Tibial nerve (tissue), 4 donors: ENCODE measurements at regions not wholly inside any gene's neighbourhood (a gene's known extent, or its start where the extent isn't known, plus 50 kb on each side); places are given as distances from the start of the nearest gene placed in this dataset.

Experiments used
- CTCF ChIP-seq, 5 experiments: fragments of 200-600 bp in 3 of 5; fragments of 450-650 bp in 2 of 5; sonication (generic) in 3 of 5; IDR thresholded peaks; one replicate each; pipeline ENCODE4 v1.5.1; 2016 to 2019; ENCODE audit warnings: antibody characterized with exemption in 5 of 5, mild to moderate bottlenecking in 3 of 5, moderate library complexity in 2 of 5
- EP300 ChIP-seq, 2 donors: sonication (generic); formaldehyde crosslinking; IDR thresholded peaks; one replicate each; pipeline ENCODE4 v1.6.1; 2017; ENCODE audit warnings: antibody characterized with exemption in 2 of 2, mild to moderate bottlenecking in 1 of 2
- POLR2A ChIP-seq, 2 donors: fragments of 450-650 bp; IDR thresholded peaks; one replicate each; pipeline ENCODE4 v1.6.1; 2017; ENCODE audit warnings: antibody characterized with exemption in 2 of 2, mild to moderate bottlenecking in 2 of 2, moderate library complexity in 2 of 2

GRCh38 chr5:167912941-167913665 lies 378.3 kb upstream of the WWC1 start:
- TF ChIP-seq CTCF (IDR thresholded peaks at IDR 0.05): no peak
- no peak for TF ChIP-seq POLR2A (IDR thresholded peaks at IDR 0.05)
- TF ChIP-seq EP300 (IDR thresholded peaks at IDR 0.05): no peak
